H1 (cell line): ENCODE measurements at regions not wholly inside any gene's neighbourhood (a gene's known extent, or its start where the extent isn't known, plus 50 kb on each side); places are given as distances from the start of the nearest gene placed in this dataset.

Experiments
- ATF2 ChIP-seq: IDR thresholded peaks from 2 replicates; pipeline ENCODE4 v1.6.1; 2012; ENCODE audit warnings: low read length, inconsistent platforms
- CBX8 ChIP-seq: fragments of 300-800, 300-1000 bp; sonication (generic); IDR thresholded peaks from 2 replicates; pipeline ENCODE4 v1.7.1; 2016; ENCODE audit warnings: low read depth, low read length, borderline replicate concordance
- CEBPB ChIP-seq: IDR thresholded peaks from 2 replicates; pipeline ENCODE4 v1.6.1; 2012; ENCODE audit warnings: low read depth, low read length
- CTCF ChIP-seq, 3 experiments: IDR thresholded peaks; 1 replicate in 2 of 3; 2 replicates in 1 of 3; pipeline versions ENCODE4 v1.5.1 to v1.6.1; 2011; ENCODE audit warnings: low read length in 3 of 3, mild to moderate bottlenecking in 3 of 3, inconsistent platforms in 2 of 3, low read depth in 1 of 3, moderate library complexity in 1 of 3; ENCODE audit not compliant: insufficient read depth in 1 of 3; ENCODE audit errors: control extremely low read depth in 1 of 3
- NRF1 ChIP-seq: IDR thresholded peaks from 2 replicates; pipeline ENCODE4 v1.6.1; 2011; ENCODE audit warnings: mild to moderate bottlenecking, low read depth, low read length, improper control_type of control experiment
- POLR2A ChIP-seq, 2 experiments: IDR thresholded peaks; 1 replicate in 1 of 2; 2 replicates in 1 of 2; pipeline ENCODE4 v1.6.1; 2011; ENCODE audit warnings: low read depth in 2 of 2, low read length in 2 of 2, mild to moderate bottlenecking in 2 of 2; ENCODE audit errors: control extremely low read depth in 1 of 2
- RFX5 ChIP-seq: IDR thresholded peaks from 2 replicates; pipeline ENCODE4 v1.6.1; 2011; ENCODE audit warnings: low read depth, low read length, improper control_type of control experiment, borderline replicate concordance
- RNF2 ChIP-seq: fragments of 200-900, 300-1000 bp; sonication (generic); IDR thresholded peaks from 2 replicates; pipeline ENCODE4 v1.7.1; 2016; ENCODE audit warnings: borderline replicate concordance, low read depth, mild to moderate bottlenecking, antibody characterized with exemption, low read length; ENCODE audit not compliant: poor library complexity, severe bottlenecking; ENCODE audit errors: missing control alignments
- SP2 ChIP-seq: IDR thresholded peaks from 2 replicates; pipeline ENCODE4 v1.6.1; 2012; ENCODE audit warnings: mild to moderate bottlenecking, low read length, inconsistent platforms
- ZNF274 ChIP-seq: IDR thresholded peaks from 2 replicates; pipeline ENCODE4 v1.7.0; 2012; ENCODE audit warnings: low read length, borderline replicate concordance; ENCODE audit errors: extremely low read depth
- TF ChIP-seq, protein P1 (sequence below): IDR thresholded peaks from 2 replicates; pipeline ENCODE4 v1.6.1; 2011; ENCODE audit warnings: low read length, improper control_type of control experiment
- TF ChIP-seq, protein P2 (sequence below): IDR thresholded peaks from 2 replicates; pipeline ENCODE4 v1.6.1; 2012; ENCODE audit warnings: inconsistent platforms

DNA sequence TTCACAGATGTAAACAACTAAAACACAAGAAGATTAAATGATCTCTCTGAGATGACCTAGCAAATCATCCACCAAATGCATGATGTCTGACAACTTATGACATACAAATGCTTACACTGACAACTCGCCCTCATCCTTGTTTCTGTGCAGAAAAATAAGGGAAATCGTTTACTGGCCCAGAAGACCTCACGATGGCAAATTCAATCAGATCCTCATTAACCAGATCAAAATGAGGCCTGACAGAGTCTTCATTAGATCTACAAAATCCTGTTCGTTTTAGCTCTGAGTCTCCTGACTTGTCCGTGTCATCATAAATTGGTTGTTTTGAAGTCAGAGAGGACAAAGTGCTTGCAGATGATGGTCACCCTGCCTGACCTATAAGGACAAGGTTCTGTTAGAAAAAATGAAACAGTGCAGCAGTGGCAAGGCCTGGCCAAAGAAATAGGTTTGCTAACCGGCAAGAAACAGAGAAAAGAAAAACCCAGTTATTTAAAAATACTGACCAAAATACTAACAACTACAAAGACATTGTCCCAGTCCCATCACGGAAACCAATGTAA lies 109.5 kb downstream of the BTG1 start:
- TF ChIP-seq POLR2A (IDR thresholded peaks at IDR 0.05; ENCODE audit: control extremely low read depth in 1 of 2, low read depth in 2 of 2, low read length in 2 of 2), result no peak
- TF ChIP-seq SP2, result no peak
- TF ChIP-seq RFX5, result no peak
- TF ChIP-seq CEBPB, result no peak
- TF ChIP-seq, protein P1, sequence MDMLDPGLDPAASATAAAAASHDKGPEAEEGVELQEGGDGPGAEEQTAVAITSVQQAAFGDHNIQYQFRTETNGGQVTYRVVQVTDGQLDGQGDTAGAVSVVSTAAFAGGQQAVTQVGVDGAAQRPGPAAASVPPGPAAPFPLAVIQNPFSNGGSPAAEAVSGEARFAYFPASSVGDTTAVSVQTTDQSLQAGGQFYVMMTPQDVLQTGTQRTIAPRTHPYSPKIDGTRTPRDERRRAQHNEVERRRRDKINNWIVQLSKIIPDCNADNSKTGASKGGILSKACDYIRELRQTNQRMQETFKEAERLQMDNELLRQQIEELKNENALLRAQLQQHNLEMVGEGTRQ, result no peak
- TF ChIP-seq CTCF (IDR thresholded peaks at IDR 0.05; ENCODE audit: control extremely low read depth in 1 of 3, insufficient read depth in 1 of 3, low read depth in 1 of 3, low read length in 3 of 3), result no peak
- TF ChIP-seq NRF1, result no peak
- TF ChIP-seq RNF2, result no peak
- TF ChIP-seq, protein P2, sequence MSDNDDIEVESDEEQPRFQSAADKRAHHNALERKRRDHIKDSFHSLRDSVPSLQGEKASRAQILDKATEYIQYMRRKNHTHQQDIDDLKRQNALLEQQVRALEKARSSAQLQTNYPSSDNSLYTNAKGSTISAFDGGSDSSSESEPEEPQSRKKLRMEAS, result no peak
- no peak for TF ChIP-seq CBX8
- no peak for TF ChIP-seq ZNF274
- no peak for TF ChIP-seq ATF2
